ENCODE measurements at regions not wholly inside any gene's neighbourhood (a gene's known extent, or its start where the extent isn't known, plus 50 kb on each side); places are given as distances from the start of the nearest gene placed in this dataset.

- no peak for FAIRE-seq
These were observed 171.3 kb downstream of the SNCA start for GRCh38 chr4:89665662-89666061.

- no peak for FAIRE-seq
These were observed 172.4 kb downstream of the SNCA start for GRCh38 chr4:89664521-89664920.

- no peak for FAIRE-seq
These were observed 175.6 kb downstream of the SNCA start for GRCh38 chr4:89661173-89661899.

- FAIRE-seq, result no peak
These were observed 176.4 kb downstream of the SNCA start for GRCh38 chr4:89660444-89661172.

- no peak for FAIRE-seq
These were observed 178.3 kb downstream of the SNCA start for GRCh38 chr4:89658701-89659024.

GRCh38 chr4:89657931-89658700, 178.8 kb downstream of the SNCA start:
- no peak for FAIRE-seq

GRCh38 chr4:89653012-89653411, 183.9 kb downstream of the SNCA start:
- FAIRE-seq, result no peak

GRCh38 chr4:89645482-89645881, 191.5 kb downstream of the SNCA start:
- FAIRE-seq, result no peak

GRCh38 chr4:89641367-89641687, 195.6 kb downstream of the SNCA start:
- FAIRE-seq, result no peak

GRCh38 chr4:89640620-89641366, 196.2 kb downstream of the SNCA start:
- FAIRE-seq, result no peak

GRCh38 chr4:89639395-89639794, 197.6 kb downstream of the SNCA start:
- FAIRE-seq, result no peak

- FAIRE-seq, result no peak
These were observed 211.2 kb downstream of the SNCA start for GRCh38 chr4:89625599-89626293.

GRCh38 chr4:89619206-89619962, 217.6 kb downstream of the SNCA start:
- no peak for FAIRE-seq

- FAIRE-seq, result no peak
These were observed 218.8 kb downstream of the SNCA start for GRCh38 chr4:89618151-89618550.

GRCh38 chr4:89617317-89617716, 219.6 kb downstream of the SNCA start:
- no peak for FAIRE-seq

GRCh38 chr4:89616382-89616781, 220.6 kb downstream of the SNCA start:
- FAIRE-seq, result no peak

- no peak for FAIRE-seq
These were observed 221.9 kb downstream of the SNCA start for GRCh38 chr4:89615051-89615450.

GRCh38 chr4:89614155-89614554, 222.8 kb downstream of the SNCA start:
- no peak for FAIRE-seq

- no peak for FAIRE-seq
These were observed 226.7 kb downstream of the SNCA start for GRCh38 chr4:89610236-89610635.

GRCh38 chr4:89609756-89610155, 227.2 kb downstream of the SNCA start:
- FAIRE-seq, result no peak

GRCh38 chr4:89604951-89605350, 232.0 kb downstream of the SNCA start:
- FAIRE-seq, result no peak

- FAIRE-seq, result no peak
These were observed 237.9 kb downstream of the SNCA start for GRCh38 chr4:89599026-89599425.

Data from TTC549 (cell line).